ENCODE measurements at regions not wholly inside any gene's neighbourhood (a gene's known extent, or its start where the extent isn't known, plus 50 kb on each side); places are given as distances from the start of the nearest gene placed in this dataset.

- peaks cover 8% of the 10 kb centered on the region for H3K4me1 ChIP-seq (ENCODE audit: control insufficient read depth, insufficient read depth, low read length)
- no peaks in the 10 kb centered on the region for H3K36me3 ChIP-seq (ENCODE audit: control insufficient read depth in 2 of 2, insufficient read depth in 2 of 2, low read length in 2 of 2)
- no peak overlapping the region for H3K27ac ChIP-seq (ENCODE audit: low read length)
- no peak overlapping the region for H3K9ac ChIP-seq (ENCODE audit: low read length in 2 of 2)
- H3K9me3 ChIP-seq (ENCODE audit: control insufficient read depth in 2 of 2, low read length in 2 of 2), result peaks cover 3 to 5% of the 10 kb centered on the region in 2 donors
- no peaks in the 10 kb centered on the region for H3K27me3 ChIP-seq (ENCODE audit: control insufficient read depth in 1 of 2, insufficient read depth in 2 of 2, low read length in 2 of 2)
- no peak overlapping the region for H3K4me3 ChIP-seq (ENCODE audit: low read length in 2 of 2)
Measured at GRCh38 chr13:110097013-110097412, 209.9 kb downstream of the COL4A1 start.

- H3K27me3 ChIP-seq (ENCODE audit: control insufficient read depth in 1 of 2, insufficient read depth in 2 of 2, low read length in 2 of 2), result no peaks in the 10 kb centered on the region
- H3K36me3 ChIP-seq (ENCODE audit: control insufficient read depth in 2 of 2, insufficient read depth in 2 of 2, low read length in 2 of 2), result no peaks in the 10 kb centered on the region
- peaks cover 8% of the 10 kb centered on the region for H3K4me1 ChIP-seq (ENCODE audit: control insufficient read depth, insufficient read depth, low read length)
- H3K4me3 ChIP-seq (ENCODE audit: low read length in 2 of 2), result no peak overlapping the region
- no peak overlapping the region for H3K9ac ChIP-seq (ENCODE audit: low read length in 2 of 2)
- H3K9me3 ChIP-seq (ENCODE audit: control insufficient read depth in 2 of 2, low read length in 2 of 2), result no peaks in the 10 kb centered on the region
- H3K27ac ChIP-seq (ENCODE audit: low read length), result no peak overlapping the region
Measured at GRCh38 chr13:110092831-110093247, 214.1 kb downstream of the COL4A1 start.

GRCh38 chr13:110089815-110090214 lies 217.1 kb downstream of the COL4A1 start:
- Histone ChIP-seq H3K9ac (ENCODE audit: low read length in 2 of 2) (no peak overlapping the region), H3K27ac (ENCODE audit: low read length) (no peak overlapping the region), H3K27me3 (ENCODE audit: control insufficient read depth in 1 of 2, insufficient read depth in 2 of 2, low read length in 2 of 2) (no peaks in the 10 kb centered on the region), H3K9me3 (ENCODE audit: control insufficient read depth in 2 of 2, low read length in 2 of 2) (no peaks in the 10 kb centered on the region), H3K36me3 (ENCODE audit: control insufficient read depth in 2 of 2, insufficient read depth in 2 of 2, low read length in 2 of 2) (no peaks in the 10 kb centered on the region), H3K4me3 (ENCODE audit: low read length in 2 of 2) (no peak overlapping the region), H3K4me1 (ENCODE audit: control insufficient read depth, insufficient read depth, low read length) (peaks cover 5% of the 10 kb centered on the region)

- H3K4me3 ChIP-seq (ENCODE audit: low read length in 2 of 2), result no peak overlapping the region
Measured at GRCh38 chr13:110089100-110089499, 217.9 kb downstream of the COL4A1 start.

GRCh38 chr13:110073982-110074381 lies 233.0 kb downstream of the COL4A1 start:
- Histone ChIP-seq H3K27me3 (ENCODE audit: control insufficient read depth in 1 of 2, insufficient read depth in 2 of 2, low read length in 2 of 2) (no peaks in the 10 kb centered on the region), H3K4me1 (ENCODE audit: control insufficient read depth, insufficient read depth, low read length) (no peaks in the 10 kb centered on the region), H3K9me3 (ENCODE audit: control insufficient read depth in 2 of 2, low read length in 2 of 2) (no peaks in the 10 kb centered on the region)

More at GRCh38 chr13:110089100-110089499, 217.9 kb downstream of the COL4A1 start:
- Histone ChIP-seq H3K27ac (ENCODE audit: low read length) (no peak overlapping the region), H3K4me1 (ENCODE audit: control insufficient read depth, insufficient read depth, low read length) (no peaks in the 10 kb centered on the region), H3K9me3 (ENCODE audit: control insufficient read depth in 2 of 2, low read length in 2 of 2) (no peaks in the 10 kb centered on the region), H3K27me3 (ENCODE audit: control insufficient read depth in 1 of 2, insufficient read depth in 2 of 2, low read length in 2 of 2) (no peaks in the 10 kb centered on the region), H3K9ac (ENCODE audit: low read length in 2 of 2) (no peak overlapping the region), H3K36me3 (ENCODE audit: control insufficient read depth in 2 of 2, insufficient read depth in 2 of 2, low read length in 2 of 2) (no peaks in the 10 kb centered on the region)

GRCh38 chr13:110070511-110071120 lies 236.3 kb downstream of the COL4A1 start:
- Histone ChIP-seq H3K4me1 (ENCODE audit: control insufficient read depth, insufficient read depth, low read length) (no peaks in the 10 kb centered on the region), H3K9ac (ENCODE audit: low read length in 2 of 2) (no peak overlapping the region), H3K27me3 (ENCODE audit: control insufficient read depth in 1 of 2, insufficient read depth in 2 of 2, low read length in 2 of 2) (no peaks in the 10 kb centered on the region), H3K36me3 (ENCODE audit: control insufficient read depth in 2 of 2, insufficient read depth in 2 of 2, low read length in 2 of 2) (no peaks in the 10 kb centered on the region), H3K4me3 (ENCODE audit: low read length in 2 of 2) (no peak overlapping the region), H3K27ac (ENCODE audit: low read length) (no peak overlapping the region), H3K9me3 (ENCODE audit: control insufficient read depth in 2 of 2, low read length in 2 of 2) (no peaks in the 10 kb centered on the region)

More at GRCh38 chr13:110073982-110074381, 233.0 kb downstream of the COL4A1 start:
- Histone ChIP-seq H3K9ac (ENCODE audit: low read length in 2 of 2) (no peak overlapping the region), H3K4me3 (ENCODE audit: low read length in 2 of 2) (no peak overlapping the region), H3K27ac (ENCODE audit: low read length) (no peak overlapping the region), H3K36me3 (ENCODE audit: control insufficient read depth in 2 of 2, insufficient read depth in 2 of 2, low read length in 2 of 2) (no peaks in the 10 kb centered on the region)

- Histone ChIP-seq H3K27ac (ENCODE audit: low read length) (no peak overlapping the region), H3K27me3 (ENCODE audit: control insufficient read depth in 1 of 2, insufficient read depth in 2 of 2, low read length in 2 of 2) (no peaks in the 10 kb centered on the region), H3K36me3 (ENCODE audit: control insufficient read depth in 2 of 2, insufficient read depth in 2 of 2, low read length in 2 of 2) (no peaks in the 10 kb centered on the region), H3K4me1 (ENCODE audit: control insufficient read depth, insufficient read depth, low read length) (no peaks in the 10 kb centered on the region), H3K9me3 (ENCODE audit: control insufficient read depth in 2 of 2, low read length in 2 of 2) (no peaks in the 10 kb centered on the region), H3K9ac (ENCODE audit: low read length in 2 of 2) (no peak overlapping the region), H3K4me3 (ENCODE audit: low read length in 2 of 2) (no peak overlapping the region)
Measured at GRCh38 chr13:110070046-110070445, 236.9 kb downstream of the COL4A1 start.

GRCh38 chr13:110068176-110068473 lies 238.8 kb downstream of the COL4A1 start:
- H3K36me3 ChIP-seq (ENCODE audit: control insufficient read depth in 2 of 2, insufficient read depth in 2 of 2, low read length in 2 of 2), result no peaks in the 10 kb centered on the region
- no peaks in the 10 kb centered on the region for H3K27me3 ChIP-seq (ENCODE audit: control insufficient read depth in 1 of 2, insufficient read depth in 2 of 2, low read length in 2 of 2)
- no peak overlapping the region for H3K9ac ChIP-seq (ENCODE audit: low read length in 2 of 2)
- no peak overlapping the region for H3K4me3 ChIP-seq (ENCODE audit: low read length in 2 of 2)
- no peak overlapping the region for H3K27ac ChIP-seq (ENCODE audit: low read length)
- no peaks in the 10 kb centered on the region for H3K4me1 ChIP-seq (ENCODE audit: control insufficient read depth, insufficient read depth, low read length)
- H3K9me3 ChIP-seq (ENCODE audit: control insufficient read depth in 2 of 2, low read length in 2 of 2), result no peaks in the 10 kb centered on the region

- Histone ChIP-seq H3K4me1 (ENCODE audit: control insufficient read depth, insufficient read depth, low read length) (no peaks in the 10 kb centered on the region), H3K4me3 (ENCODE audit: low read length in 2 of 2) (no peak overlapping the region), H3K27me3 (ENCODE audit: control insufficient read depth in 1 of 2, insufficient read depth in 2 of 2, low read length in 2 of 2) (no peaks in the 10 kb centered on the region), H3K9me3 (ENCODE audit: control insufficient read depth in 2 of 2, low read length in 2 of 2) (no peaks in the 10 kb centered on the region), H3K27ac (ENCODE audit: low read length) (no peak overlapping the region), H3K36me3 (ENCODE audit: control insufficient read depth in 2 of 2, insufficient read depth in 2 of 2, low read length in 2 of 2) (no peaks in the 10 kb centered on the region), H3K9ac (ENCODE audit: low read length in 2 of 2) (no peak overlapping the region)
Measured at GRCh38 chr13:110067355-110068175, 239.4 kb downstream of the COL4A1 start.

GRCh38 chr13:110065780-110066179 lies 241.2 kb downstream of the COL4A1 start:
- no peak overlapping the region for H3K9ac ChIP-seq (ENCODE audit: low read length in 2 of 2)
- H3K4me3 ChIP-seq (ENCODE audit: low read length in 2 of 2), result no peak overlapping the region

More at GRCh38 chr13:110065780-110066179, 241.2 kb downstream of the COL4A1 start:
- Histone ChIP-seq H3K27ac (ENCODE audit: low read length) (no peak overlapping the region), H3K36me3 (ENCODE audit: control insufficient read depth in 2 of 2, insufficient read depth in 2 of 2, low read length in 2 of 2) (no peaks in the 10 kb centered on the region), H3K9me3 (ENCODE audit: control insufficient read depth in 2 of 2, low read length in 2 of 2) (no peaks in the 10 kb centered on the region), H3K27me3 (ENCODE audit: control insufficient read depth in 1 of 2, insufficient read depth in 2 of 2, low read length in 2 of 2) (no peaks in the 10 kb centered on the region), H3K4me1 (ENCODE audit: control insufficient read depth, insufficient read depth, low read length) (no peaks in the 10 kb centered on the region)
